HG02885 (cell line): ENCODE measurements at regions not wholly inside any gene's neighbourhood (a gene's known extent, or its start where the extent isn't known, plus 50 kb on each side); places are given as distances from the start of the nearest gene placed in this dataset.

Source experiments
- ATAC-seq: cut with Tn5 transposase; IDR thresholded peaks from one replicate; pipeline ENCODE4 v1.9.1; 2021; ENCODE audit warnings: mild to moderate bottlenecking; ENCODE audit not compliant: unreplicated experiment, poor library complexity

GRCh38 chr22:48354096-48354495 lies 1473.6 kb downstream of the BRD1 start:
- no peak for ATAC-seq

- no peak for ATAC-seq
Observed at GRCh38 chr22:48353116-48353947, 1474.3 kb downstream of the BRD1 start.

- no peak for ATAC-seq
Observed at GRCh38 chr22:48352086-48352911, 1475.4 kb downstream of the BRD1 start.

GRCh38 chr22:48351376-48352085 lies 1476.1 kb downstream of the BRD1 start:
- no peak for ATAC-seq

GRCh38 chr22:48350456-48350855 lies 1477.2 kb downstream of the BRD1 start:
- ATAC-seq = no peak

- ATAC-seq = no peak
Observed at GRCh38 chr22:48348855-48349254, 1478.8 kb downstream of the BRD1 start.

GRCh38 chr22:48347311-48347710 lies 1480.4 kb downstream of the BRD1 start:
- no peak for ATAC-seq

GRCh38 chr22:48346911-48347310 lies 1480.8 kb downstream of the BRD1 start:
- ATAC-seq = no peak

- ATAC-seq = no peak
Observed at GRCh38 chr22:48346311-48346710, 1481.4 kb downstream of the BRD1 start.

GRCh38 chr22:48345631-48346030 lies 1482.0 kb downstream of the BRD1 start:
- no peak for ATAC-seq

- no peak for ATAC-seq
Observed at GRCh38 chr22:48343461-48343860, 1484.2 kb downstream of the BRD1 start.

- no peak for ATAC-seq
Observed at GRCh38 chr22:48342732-48343131, 1484.9 kb downstream of the BRD1 start.

- ATAC-seq = no peak
Observed at GRCh38 chr22:48342016-48342415, 1485.7 kb downstream of the BRD1 start.

- ATAC-seq = no peak
Observed at GRCh38 chr22:48340727-48341709, 1486.7 kb downstream of the BRD1 start.

GRCh38 chr22:48340191-48340590 lies 1487.5 kb downstream of the BRD1 start:
- ATAC-seq = no peak

GRCh38 chr22:48338793-48339705 lies 1488.6 kb downstream of the BRD1 start:
- no peak for ATAC-seq

GRCh38 chr22:48337957-48338792 lies 1489.5 kb downstream of the BRD1 start:
- ATAC-seq = no peak
